Stimulated activated memory B cell treated with anti-CD40 and anti-IgM and Interleukin-4, amounts not matched to agents 10 μg/mL and 1 μg/mL and 100 μg/mL, for 72 hours (primary cell): ENCODE measurements at regions not wholly inside any gene's neighbourhood (a gene's known extent, or its start where the extent isn't known, plus 50 kb on each side); places are given as distances from the start of the nearest gene placed in this dataset.

Experiments
- ATAC-seq: fragments of 150-1000 bp; cut with Tn5 transposase; 2 replicates; pipeline ENCODE4 v1.10.0; 2021
- H3K27ac Mint-ChIP-seq: one replicate; pipeline ENCODE4 v1.8.0; 2022; ENCODE audit warnings: mild to moderate bottlenecking, mixed read lengths
- H3K27me3 Mint-ChIP-seq: one replicate; pipeline ENCODE4 v1.8.0; 2022; ENCODE audit warnings: mixed read lengths
- H3K36me3 Mint-ChIP-seq: one replicate; pipeline ENCODE4 v1.8.0; 2022; ENCODE audit warnings: mixed read lengths
- H3K4me1 Mint-ChIP-seq: one replicate; pipeline ENCODE4 v1.8.0; 2022; ENCODE audit warnings: mixed read lengths
- H3K4me3 Mint-ChIP-seq: one replicate; pipeline ENCODE4 v1.8.0; 2022; ENCODE audit warnings: mild to moderate bottlenecking, moderate library complexity, mixed read lengths
- H3K9me3 Mint-ChIP-seq: one replicate; pipeline ENCODE4 v1.8.0; 2022; ENCODE audit warnings: mixed read lengths

DNA sequence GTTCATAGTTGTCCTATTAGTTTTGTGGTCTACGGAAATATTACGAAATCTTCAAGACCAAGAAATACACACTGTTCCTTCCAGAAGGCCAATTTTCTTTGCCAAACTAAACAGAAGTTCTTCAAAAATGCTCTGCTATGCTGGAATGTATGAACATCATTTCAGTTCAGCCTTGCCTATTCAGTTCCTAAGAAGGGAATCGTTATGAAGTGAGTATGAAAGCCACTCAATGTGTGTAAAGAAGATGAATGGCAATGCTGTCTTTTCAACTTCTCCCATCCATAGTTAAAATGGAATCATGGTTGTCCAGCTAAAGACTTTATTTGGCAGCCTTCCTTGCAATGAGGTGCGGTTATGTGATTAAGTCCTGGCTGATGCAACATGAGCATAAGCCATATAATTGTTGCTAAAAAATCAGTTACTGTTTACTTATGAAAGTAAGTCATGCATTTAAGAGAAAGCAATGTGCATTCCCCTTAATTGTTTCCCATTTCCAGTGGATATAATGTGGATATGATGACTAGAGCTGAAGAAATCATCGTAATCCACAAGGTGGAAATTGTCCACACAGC, 73.8 kb upstream of the PTPRR start:
- H3K27ac Mint-ChIP-seq = no peak overlapping the region
- H3K27me3 Mint-ChIP-seq = no peaks in the 10 kb centered on the region
- H3K4me3 Mint-ChIP-seq = no peak overlapping the region
- no peaks in the 10 kb centered on the region for H3K36me3 Mint-ChIP-seq
- no peaks in the 10 kb centered on the region for H3K4me1 Mint-ChIP-seq
- H3K9me3 Mint-ChIP-seq = no peaks in the 10 kb centered on the region
- no peak for ATAC-seq

- H3K27me3 Mint-ChIP-seq = no peaks in the 10 kb centered on the region
- H3K9me3 Mint-ChIP-seq = no peaks in the 10 kb centered on the region
- no peak overlapping the region for H3K27ac Mint-ChIP-seq
- no peak overlapping the region for H3K4me3 Mint-ChIP-seq
- no peaks in the 10 kb centered on the region for H3K4me1 Mint-ChIP-seq
- no peaks in the 10 kb centered on the region for H3K36me3 Mint-ChIP-seq
- no peak for ATAC-seq
Measured at GRCh38 chr12:70989232-70989631, 68.7 kb upstream of the PTPRR start.

DNA sequence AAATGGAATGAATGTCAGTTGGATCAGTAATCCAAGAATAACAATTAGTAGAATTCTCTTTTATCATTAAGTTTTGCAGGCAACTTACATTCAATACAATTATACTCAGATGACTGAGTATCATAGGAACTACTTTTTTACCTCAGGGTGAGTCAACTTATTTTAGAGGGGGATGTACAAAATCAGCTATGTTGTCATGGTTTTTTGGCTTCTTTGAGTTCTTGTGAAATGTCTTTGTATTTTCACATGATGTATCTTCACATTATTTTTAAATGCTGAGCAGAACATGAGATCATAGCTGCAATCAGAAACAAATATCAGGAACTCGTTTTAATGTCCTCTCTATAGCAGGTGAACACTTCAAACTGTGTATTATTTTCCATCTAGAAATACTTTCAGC, 65.3 kb upstream of the PTPRR start:
- ATAC-seq = no peak
- Mint-ChIP-seq H3K36me3 (no peaks in the 10 kb centered on the region), H3K27me3 (no peaks in the 10 kb centered on the region), H3K9me3 (no peaks in the 10 kb centered on the region), H3K27ac (no peak overlapping the region), H3K4me1 (no peaks in the 10 kb centered on the region), H3K4me3 (no peak overlapping the region)

GRCh38 chr12:70983692-70984091, 63.2 kb upstream of the PTPRR start:
- no peaks in the 10 kb centered on the region for H3K27me3 Mint-ChIP-seq
- no peaks in the 10 kb centered on the region for H3K4me1 Mint-ChIP-seq
- H3K4me3 Mint-ChIP-seq = no peak overlapping the region
- H3K27ac Mint-ChIP-seq = no peak overlapping the region
- no peaks in the 10 kb centered on the region for H3K9me3 Mint-ChIP-seq
- H3K36me3 Mint-ChIP-seq = no peaks in the 10 kb centered on the region
- no peak for ATAC-seq

- Mint-ChIP-seq H3K36me3 (no peaks in the 10 kb centered on the region), H3K27me3 (no peaks in the 10 kb centered on the region), H3K27ac (no peak overlapping the region), H3K9me3 (no peaks in the 10 kb centered on the region), H3K4me1 (no peaks in the 10 kb centered on the region), H3K4me3 (no peak overlapping the region)
- ATAC-seq = no peak
Measured at GRCh38 chr12:70982991-70983390, 62.5 kb upstream of the PTPRR start.

GRCh38 chr12:70982286-70982685, 61.7 kb upstream of the PTPRR start:
- H3K4me3 Mint-ChIP-seq = no peak overlapping the region
- no peaks in the 10 kb centered on the region for H3K36me3 Mint-ChIP-seq
- H3K9me3 Mint-ChIP-seq = no peaks in the 10 kb centered on the region
- no peaks in the 10 kb centered on the region for H3K27me3 Mint-ChIP-seq
- no peak for ATAC-seq
- no peaks in the 10 kb centered on the region for H3K4me1 Mint-ChIP-seq
- no peak overlapping the region for H3K27ac Mint-ChIP-seq

- no peak overlapping the region for H3K4me3 Mint-ChIP-seq
- no peak for ATAC-seq
- no peaks in the 10 kb centered on the region for H3K9me3 Mint-ChIP-seq
- H3K27ac Mint-ChIP-seq = no peak overlapping the region
- no peaks in the 10 kb centered on the region for H3K36me3 Mint-ChIP-seq
- H3K27me3 Mint-ChIP-seq = no peaks in the 10 kb centered on the region
- no peaks in the 10 kb centered on the region for H3K4me1 Mint-ChIP-seq
Measured at GRCh38 chr12:70971001-70971794, 50.7 kb upstream of the PTPRR start.
